OCI-LY3 (cell line): ENCODE measurements at regions not wholly inside any gene's neighbourhood (a gene's known extent, or its start where the extent isn't known, plus 50 kb on each side); places are given as distances from the start of the nearest gene placed in this dataset.

Source experiments
- H2AFZ ChIP-seq: fragments of 200-600, 300-600 bp; shearing (Covaris generic); 2 replicates; pipeline ENCODE4 v1.6.0; 2014; ENCODE audit warnings: antibody characterized with exemption, low read depth, low read length
- H3K27ac ChIP-seq: fragments of 200-600, 300-600 bp; sonication (generic); 2 replicates; pipeline ENCODE4 v1.5.1; 2014; ENCODE audit warnings: mild to moderate bottlenecking, low read length, moderate library complexity, mixed read lengths
- H3K27me3 ChIP-seq: fragments of 200-600, 300-600 bp; sonication (generic); 2 replicates; pipeline ENCODE4 v1.6.1; 2014; ENCODE audit warnings: low read depth, low read length, mixed read lengths
- H3K36me3 ChIP-seq: fragments of 200-600, 300-600 bp; sonication (generic); replicated peaks from 2 replicates; pipeline ENCODE3; 2014; ENCODE audit warnings: low read depth, low read length, mixed read lengths
- H3K4me1 ChIP-seq: fragments of 300-600, 200-600 bp; sonication (generic); 2 replicates; pipeline ENCODE4 v1.6.1; 2014; ENCODE audit warnings: low read length, mixed read lengths
- H3K4me2 ChIP-seq: fragments of 200-600, 300-600 bp; sonication (generic); 2 replicates; pipeline ENCODE4 v1.6.1; 2014; ENCODE audit warnings: low read length, mixed read lengths
- H3K4me3 ChIP-seq: fragments of 300-600, 200-600 bp; sonication (generic); 2 replicates; pipeline ENCODE4 v1.5.1; 2014; ENCODE audit warnings: antibody characterized with exemption, mild to moderate bottlenecking, low read length, moderate library complexity
- H3K79me2 ChIP-seq: fragments of 300-600, 200-600 bp; shearing (Covaris generic); 2 replicates; pipeline ENCODE4 v1.6.1; 2014; ENCODE audit warnings: mild to moderate bottlenecking, low read length, mixed read lengths
- H3K9ac ChIP-seq: fragments of 300-600, 200-600 bp; shearing (Covaris generic); 2 replicates; pipeline ENCODE4 v1.6.0; 2014; ENCODE audit warnings: mild to moderate bottlenecking, low read length, moderate library complexity
- H3K9me3 ChIP-seq: fragments of 200-600, 300-600 bp; shearing (Covaris generic); 2 replicates; pipeline ENCODE4 v1.6.1; 2014; ENCODE audit warnings: low read length, mixed read lengths; ENCODE audit not compliant: insufficient read depth
- H4K20me1 ChIP-seq: fragments of 200-600, 300-600 bp; sonication (generic); 2 replicates; pipeline ENCODE4 v1.6.1; 2016; ENCODE audit warnings: low read length, mixed read lengths; ENCODE audit not compliant: insufficient read depth
- CTCF ChIP-seq: fragments of 200-600, 300-600 bp; sonication (generic); IDR thresholded peaks from 2 replicates; pipeline ENCODE4 v1.5.1; 2014; ENCODE audit warnings: antibody characterized with exemption, low read length, low read depth
- EZH2phosphoT487 ChIP-seq: fragments of 200-600 bp; shearing (Covaris generic); IDR thresholded peaks from 2 replicates; pipeline ENCODE4 v1.6.1; 2018; ENCODE audit warnings: antibody characterized with exemption, mixed run types, low read depth

- Histone ChIP-seq H3K79me2 (no peaks in the 10 kb centered on the region), H3K27me3 (no peaks in the 10 kb centered on the region), H3K9me3 (no peaks in the 10 kb centered on the region), H3K4me2 (no peak overlapping the region), H3K36me3 (no peaks in the 10 kb centered on the region), H3K9ac (no peak overlapping the region), H4K20me1 (no peaks in the 10 kb centered on the region), H2AFZ (no peak overlapping the region), H3K27ac (no peak overlapping the region), H3K4me3 (no peak overlapping the region), H3K4me1 (no peaks in the 10 kb centered on the region)
- no peak for TF ChIP-seq EZH2phosphoT487
- no peak for TF ChIP-seq CTCF
These were observed 173.2 kb downstream of the BEND2 start for GRCh38 chrX:18047491-18047890.

GRCh38 chrX:18045436-18045835, 175.2 kb downstream of the BEND2 start:
- Histone ChIP-seq H3K9me3 (no peaks in the 10 kb centered on the region), H3K36me3 (no peaks in the 10 kb centered on the region), H3K27me3 (no peaks in the 10 kb centered on the region), H3K9ac (no peak overlapping the region), H3K4me2 (no peak overlapping the region), H3K27ac (no peak overlapping the region), H3K79me2 (no peaks in the 10 kb centered on the region), H3K4me1 (no peaks in the 10 kb centered on the region), H3K4me3 (no peak overlapping the region), H2AFZ (no peak overlapping the region), H4K20me1 (no peaks in the 10 kb centered on the region)
- TF ChIP-seq EZH2phosphoT487 (no peak), CTCF (no peak)

- Histone ChIP-seq H3K36me3 (no peaks in the 10 kb centered on the region), H3K9me3 (no peaks in the 10 kb centered on the region), H3K27me3 (no peaks in the 10 kb centered on the region), H3K79me2 (no peaks in the 10 kb centered on the region), H3K9ac (no peak overlapping the region), H3K4me2 (no peak overlapping the region), H2AFZ (no peak overlapping the region), H3K4me1 (no peaks in the 10 kb centered on the region), H3K27ac (no peak overlapping the region), H3K4me3 (no peak overlapping the region), H4K20me1 (no peaks in the 10 kb centered on the region)
- no peak for TF ChIP-seq CTCF
- TF ChIP-seq EZH2phosphoT487, result no peak
These were observed 177.9 kb downstream of the BEND2 start for GRCh38 chrX:18042776-18043175.

GRCh38 chrX:18041656-18042055, 179.0 kb downstream of the BEND2 start:
- H3K9me3 ChIP-seq, result no peaks in the 10 kb centered on the region
- H3K4me1 ChIP-seq, result no peaks in the 10 kb centered on the region
- no peaks in the 10 kb centered on the region for H3K27me3 ChIP-seq
- no peak overlapping the region for H2AFZ ChIP-seq
- H3K27ac ChIP-seq, result no peak overlapping the region
- H3K79me2 ChIP-seq, result no peaks in the 10 kb centered on the region
- H3K4me3 ChIP-seq, result no peak overlapping the region
- no peak overlapping the region for H3K9ac ChIP-seq
- no peak overlapping the region for H3K4me2 ChIP-seq
- no peaks in the 10 kb centered on the region for H4K20me1 ChIP-seq
- H3K36me3 ChIP-seq, result no peaks in the 10 kb centered on the region
- TF ChIP-seq CTCF, result no peak
- no peak for TF ChIP-seq EZH2phosphoT487
